Muscle layer of duodenum (tissue), 2 donors: ENCODE measurements at regions not wholly inside any gene's neighbourhood (a gene's known extent, or its start where the extent isn't known, plus 50 kb on each side); places are given as distances from the start of the nearest gene placed in this dataset.

Experiments used
- H3K27ac ChIP-seq: one replicate; pipeline ENCODE4 v1.7.0; 2013; ENCODE audit warnings: mild to moderate bottlenecking, low read length
- H3K27me3 ChIP-seq: one replicate; pipeline ENCODE4 v1.7.0; 2013; ENCODE audit warnings: low read depth, mild to moderate bottlenecking, control low read depth, low read length
- H3K36me3 ChIP-seq, 2 donors: one replicate each; pipeline ENCODE4 v1.7.0; 2013; ENCODE audit warnings: low read length in 2 of 2, control low read depth in 1 of 2, mild to moderate bottlenecking in 1 of 2; ENCODE audit not compliant: insufficient read depth in 2 of 2, control insufficient read depth in 1 of 2
- H3K4me1 ChIP-seq, 2 donors: one replicate each; pipeline ENCODE4 v1.7.0; 2013; ENCODE audit warnings: low read length in 2 of 2, mild to moderate bottlenecking in 2 of 2, control low read depth in 1 of 2, moderate library complexity in 1 of 2; ENCODE audit not compliant: insufficient read depth in 2 of 2, control insufficient read depth in 1 of 2
- H3K4me3 ChIP-seq, 2 donors: one replicate each; pipeline ENCODE4 v1.7.0; 2013; ENCODE audit warnings: low read length in 2 of 2, low read depth in 1 of 2, mild to moderate bottlenecking in 1 of 2
- H3K9me3 ChIP-seq, 2 donors: one replicate each; pipeline ENCODE4 v1.7.0; 2013; ENCODE audit warnings: low read length in 2 of 2, control low read depth in 1 of 2, mild to moderate bottlenecking in 1 of 2; ENCODE audit not compliant: control insufficient read depth in 1 of 2
- donor health status: healthy.

DNA sequence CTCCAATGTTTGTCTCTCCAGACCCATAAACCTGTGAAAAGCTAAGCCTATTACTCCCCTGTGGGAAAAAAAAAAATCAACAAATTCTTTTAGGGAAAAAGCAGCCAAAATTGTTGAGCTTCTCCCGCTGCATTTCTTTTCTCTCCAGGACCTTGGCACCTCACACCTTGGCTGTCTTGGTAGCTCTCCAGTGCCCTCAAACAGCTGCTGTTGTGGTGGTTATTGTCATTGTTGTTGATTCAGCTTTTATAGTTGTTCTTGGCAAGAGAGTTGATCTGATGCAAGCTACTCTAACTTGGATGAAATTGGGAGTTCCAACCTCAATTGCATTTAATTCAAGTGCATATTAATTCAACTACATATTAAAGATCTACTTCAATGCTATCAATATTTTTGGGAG is 516.9 kb upstream of the LARGE1 start:
- Histone ChIP-seq H3K4me3 (no peak overlapping the region), H3K36me3 (no peaks in the 10 kb centered on the region), H3K4me1 (no peaks in the 10 kb centered on the region), H3K27ac (no peak overlapping the region), H3K9me3 (no peaks in the 10 kb centered on the region), H3K27me3 (no peaks in the 10 kb centered on the region)

DNA sequence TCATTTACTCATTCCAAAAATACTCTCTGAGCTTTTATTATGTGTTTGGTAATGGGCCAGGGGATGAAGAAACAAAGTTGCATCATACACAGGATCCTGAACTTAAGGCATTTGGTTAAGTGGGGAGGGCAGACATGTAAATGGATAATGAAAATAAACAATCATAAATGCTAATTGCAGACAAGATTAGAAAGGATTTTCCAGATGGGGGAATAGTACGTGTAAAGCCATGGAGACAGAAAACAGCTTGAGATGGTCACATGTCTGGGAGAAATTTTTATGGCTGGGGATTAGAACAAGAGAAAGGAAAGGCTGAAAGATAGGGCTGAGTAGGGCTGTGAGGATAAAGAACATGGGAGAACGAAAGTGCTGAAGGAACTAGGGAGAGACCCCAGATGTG is 534.3 kb upstream of the LARGE1 start:
- Histone ChIP-seq H3K9me3 (no peaks in the 10 kb centered on the region), H3K4me1 (no peaks in the 10 kb centered on the region), H3K4me3 (no peak overlapping the region), H3K27ac (no peak overlapping the region), H3K27me3 (no peaks in the 10 kb centered on the region), H3K36me3 (no peaks in the 10 kb centered on the region)

GRCh38 chr22:34462795-34463194 is 542.5 kb upstream of the LARGE1 start:
- no peak overlapping the region for H3K27ac ChIP-seq
- H3K27me3 ChIP-seq, result no peaks in the 10 kb centered on the region
- H3K4me1 ChIP-seq, result no peaks in the 10 kb centered on the region
- no peak overlapping the region for H3K4me3 ChIP-seq
- H3K36me3 ChIP-seq, result no peaks in the 10 kb centered on the region
- no peaks in the 10 kb centered on the region for H3K9me3 ChIP-seq

DNA sequence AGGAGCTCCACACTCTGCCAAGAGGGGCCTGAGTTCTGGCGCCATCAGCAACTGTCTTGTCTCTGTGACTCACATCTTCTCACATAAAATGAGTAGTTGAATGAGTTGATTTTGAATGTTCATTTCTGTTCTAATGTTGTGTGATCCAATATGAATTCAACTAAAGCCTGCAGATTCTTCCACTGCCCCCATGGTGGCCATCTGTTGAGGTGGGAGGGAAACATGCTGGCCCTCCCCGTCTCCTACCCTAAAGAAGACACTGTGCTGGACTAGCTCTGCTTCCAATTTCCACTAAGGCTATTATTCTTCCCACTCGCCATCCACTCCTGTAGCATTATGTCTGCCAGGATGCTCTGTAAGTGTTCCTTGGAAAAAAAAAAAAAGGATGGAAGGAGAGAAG is 555.6 kb upstream of the LARGE1 start:
- no peak overlapping the region for H3K27ac ChIP-seq
- no peak overlapping the region for H3K4me3 ChIP-seq
- H3K9me3 ChIP-seq, result peaks cover 5 to 12% of the 10 kb centered on the region in 2 donors
- H3K27me3 ChIP-seq, result no peaks in the 10 kb centered on the region
- no peaks in the 10 kb centered on the region for H3K36me3 ChIP-seq
- no peaks in the 10 kb centered on the region for H3K4me1 ChIP-seq

DNA sequence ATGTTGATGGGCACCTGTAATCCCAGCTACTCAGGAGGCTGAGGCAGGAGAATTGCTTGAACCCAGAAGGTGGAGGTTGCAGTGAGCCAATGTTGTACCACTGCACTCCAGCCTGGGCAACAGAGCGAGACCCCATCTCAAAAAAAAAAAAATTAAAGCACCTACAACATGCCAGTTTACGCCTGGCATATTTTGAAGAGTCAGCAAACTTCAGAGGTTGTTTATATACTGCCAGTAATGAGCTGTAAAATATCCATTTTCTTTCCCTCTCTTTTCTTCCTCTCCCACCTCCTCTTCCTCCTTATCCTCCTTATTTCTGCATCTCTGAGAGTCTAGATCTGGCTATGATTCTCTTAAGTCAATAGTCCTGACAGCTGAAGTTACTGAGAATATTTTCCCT is 556.5 kb upstream of the LARGE1 start:
- H3K36me3 ChIP-seq, result no peaks in the 10 kb centered on the region
- no peaks in the 10 kb centered on the region for H3K27me3 ChIP-seq
- peaks cover 12% of the 10 kb centered on the region in 2 donors for H3K9me3 ChIP-seq
- no peak overlapping the region for H3K27ac ChIP-seq
- no peaks in the 10 kb centered on the region for H3K4me1 ChIP-seq
- no peak overlapping the region for H3K4me3 ChIP-seq

GRCh38 chr22:34481090-34481489 is 560.8 kb upstream of the LARGE1 start:
- Histone ChIP-seq H3K27ac (no peak overlapping the region), H3K36me3 (no peaks in the 10 kb centered on the region), H3K9me3 (peaks cover 12% of the 10 kb centered on the region in 2 donors), H3K4me1 (no peaks in the 10 kb centered on the region), H3K27me3 (no peaks in the 10 kb centered on the region), H3K4me3 (no peak overlapping the region)

- Histone ChIP-seq H3K4me1 (no peaks in the 10 kb centered on the region), H3K27ac (no peak overlapping the region), H3K36me3 (no peaks in the 10 kb centered on the region), H3K27me3 (no peaks in the 10 kb centered on the region), H3K9me3 (peaks cover 0 to 2% of the 10 kb centered on the region in 2 donors), H3K4me3 (no peak overlapping the region)
Observed at GRCh38 chr22:34486381-34486780, 566.1 kb upstream of the LARGE1 start.

DNA sequence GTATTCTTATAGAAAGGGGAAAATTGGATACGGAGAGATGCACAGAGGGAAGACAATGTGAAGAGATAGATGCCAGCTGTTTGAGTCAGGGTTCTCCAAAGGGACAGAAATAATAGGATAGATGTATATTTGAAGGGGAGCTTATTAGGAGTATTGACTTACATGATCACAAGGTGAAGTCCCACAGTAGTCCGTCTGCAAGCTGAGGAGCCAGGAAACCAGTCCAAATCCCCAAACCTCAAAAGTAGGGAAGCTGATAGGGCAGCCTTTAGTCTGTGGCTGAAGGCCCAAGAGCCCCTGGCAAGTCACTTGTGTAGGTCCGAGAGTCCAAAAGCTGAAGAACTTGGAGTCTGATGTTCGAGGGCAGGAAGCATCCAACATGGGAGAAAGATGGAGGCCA is 569.6 kb upstream of the LARGE1 start:
- Histone ChIP-seq H3K36me3 (no peaks in the 10 kb centered on the region), H3K27me3 (no peaks in the 10 kb centered on the region), H3K9me3 (no peaks in the 10 kb centered on the region), H3K4me3 (no peak overlapping the region), H3K27ac (no peak overlapping the region), H3K4me1 (no peaks in the 10 kb centered on the region)

GRCh38 chr22:34490886-34491285 is 570.6 kb upstream of the LARGE1 start:
- no peaks in the 10 kb centered on the region for H3K36me3 ChIP-seq
- H3K4me1 ChIP-seq, result no peaks in the 10 kb centered on the region
- no peaks in the 10 kb centered on the region for H3K9me3 ChIP-seq
- no peaks in the 10 kb centered on the region for H3K27me3 ChIP-seq
- no peak overlapping the region for H3K27ac ChIP-seq
- no peak overlapping the region for H3K4me3 ChIP-seq

DNA sequence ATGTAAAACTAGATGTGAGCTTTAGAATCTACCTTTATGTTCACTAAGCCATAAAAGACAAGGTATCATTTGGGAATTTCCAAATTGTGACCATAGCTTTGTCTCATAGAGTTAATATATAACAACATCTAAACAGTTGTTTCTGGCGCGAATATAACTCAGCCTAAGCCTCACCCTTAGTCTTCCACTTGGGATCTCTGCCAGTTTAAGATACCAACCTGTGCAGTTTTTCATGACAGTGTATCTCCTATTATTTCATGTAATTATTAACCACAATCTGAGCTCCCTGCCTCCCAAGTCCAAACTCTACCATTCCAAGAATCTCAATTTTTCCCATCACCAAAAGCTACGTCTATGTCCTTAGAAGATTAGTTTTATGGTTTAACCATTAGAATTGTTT is 572.5 kb upstream of the ISX start:
- H3K27me3 ChIP-seq, result no peaks in the 10 kb centered on the region
- peaks cover 0 to 5% of the 10 kb centered on the region in 2 donors for H3K9me3 ChIP-seq
- no peak overlapping the region for H3K4me3 ChIP-seq
- H3K27ac ChIP-seq, result no peak overlapping the region
- no peaks in the 10 kb centered on the region for H3K4me1 ChIP-seq
- no peaks in the 10 kb centered on the region for H3K36me3 ChIP-seq

- H3K9me3 ChIP-seq, result peaks cover 0 to 5% of the 10 kb centered on the region in 2 donors
- no peaks in the 10 kb centered on the region for H3K4me1 ChIP-seq
- H3K4me3 ChIP-seq, result no peak overlapping the region
- no peaks in the 10 kb centered on the region for H3K27me3 ChIP-seq
- no peaks in the 10 kb centered on the region for H3K36me3 ChIP-seq
- H3K27ac ChIP-seq, result no peak overlapping the region
Observed at GRCh38 chr22:34501366-34501965, 564.5 kb upstream of the ISX start.

- Histone ChIP-seq H3K27me3 (no peaks in the 10 kb centered on the region), H3K27ac (no peak overlapping the region), H3K36me3 (no peaks in the 10 kb centered on the region), H3K4me1 (no peaks in the 10 kb centered on the region), H3K9me3 (no peaks in the 10 kb centered on the region), H3K4me3 (no peak overlapping the region)
Observed at GRCh38 chr22:34502821-34503220, 563.1 kb upstream of the ISX start.
